ENCODE measurements at regions not wholly inside any gene's neighbourhood (a gene's known extent, or its start where the extent isn't known, plus 50 kb on each side); places are given as distances from the start of the nearest gene placed in this dataset.

GRCh38 chr18:40016405-40016804 is 1938.6 kb upstream of the PIK3C3 start:
- H3K9me3 Mint-ChIP-seq, result peaks cover 19% of the 10 kb centered on the region
- no peaks in the 10 kb centered on the region for H3K27me3 Mint-ChIP-seq
- ATAC-seq (replicated peaks; ENCODE audit: extremely low read depth, poor library complexity, severe bottlenecking) (no peak), DNase-seq (ENCODE audit: low spot score in 2 of 2) (no peak)
- H3K4me1 Mint-ChIP-seq, result no peaks in the 10 kb centered on the region
- H3K36me3 Mint-ChIP-seq (ENCODE audit: insufficient read depth), result no peaks in the 10 kb centered on the region
- H3K4me3 Mint-ChIP-seq, result no peak overlapping the region
- no peak overlapping the region for H3K27ac Mint-ChIP-seq (ENCODE audit: low read depth)

GRCh38 chr18:40013001-40013609 is 1941.9 kb upstream of the PIK3C3 start:
- ATAC-seq (replicated peaks; ENCODE audit: extremely low read depth, poor library complexity, severe bottlenecking) (no peak), DNase-seq (ENCODE audit: low spot score in 2 of 2) (no peak)
- no peak overlapping the region for H3K27ac Mint-ChIP-seq (ENCODE audit: low read depth)
- H3K4me3 Mint-ChIP-seq, result no peak overlapping the region
- no peaks in the 10 kb centered on the region for H3K36me3 Mint-ChIP-seq (ENCODE audit: insufficient read depth)
- H3K9me3 Mint-ChIP-seq, result peaks cover 9% of the 10 kb centered on the region
- no peaks in the 10 kb centered on the region for H3K27me3 Mint-ChIP-seq
- H3K4me1 Mint-ChIP-seq, result no peaks in the 10 kb centered on the region

GRCh38 chr18:40011201-40011600 is 1943.8 kb upstream of the PIK3C3 start:
- Mint-ChIP-seq H3K27me3 (no peaks in the 10 kb centered on the region), H3K4me1 (no peaks in the 10 kb centered on the region), H3K4me3 (no peak overlapping the region), H3K27ac (ENCODE audit: low read depth) (no peak overlapping the region), H3K36me3 (ENCODE audit: insufficient read depth) (no peaks in the 10 kb centered on the region), H3K9me3 (no peaks in the 10 kb centered on the region)
- DNase-seq (ENCODE audit: low spot score in 2 of 2) (no peak), ATAC-seq (replicated peaks; ENCODE audit: extremely low read depth, poor library complexity, severe bottlenecking) (no peak)

- no peak overlapping the region for H3K27ac Mint-ChIP-seq (ENCODE audit: low read depth)
- ATAC-seq (replicated peaks; ENCODE audit: extremely low read depth, poor library complexity, severe bottlenecking), result no peak
- no peaks in the 10 kb centered on the region for H3K36me3 Mint-ChIP-seq (ENCODE audit: insufficient read depth)
- no peak for DNase-seq (ENCODE audit: low spot score in 2 of 2)
- peaks cover 14% of the 10 kb centered on the region for H3K9me3 Mint-ChIP-seq
- H3K4me3 Mint-ChIP-seq, result no peak overlapping the region
- no peaks in the 10 kb centered on the region for H3K4me1 Mint-ChIP-seq
- no peaks in the 10 kb centered on the region for H3K27me3 Mint-ChIP-seq
Measured at GRCh38 chr18:40006634-40007033, 1948.4 kb upstream of the PIK3C3 start.

- ATAC-seq (replicated peaks; ENCODE audit: extremely low read depth, poor library complexity, severe bottlenecking) (no peak), DNase-seq (ENCODE audit: low spot score in 2 of 2) (no peak)
- Mint-ChIP-seq H3K36me3 (ENCODE audit: insufficient read depth) (no peaks in the 10 kb centered on the region), H3K27ac (ENCODE audit: low read depth) (no peak overlapping the region), H3K4me1 (no peaks in the 10 kb centered on the region), H3K9me3 (peaks cover 20% of the 10 kb centered on the region), H3K4me3 (no peak overlapping the region), H3K27me3 (no peaks in the 10 kb centered on the region)
Measured at GRCh38 chr18:40004246-40004645, 1950.8 kb upstream of the PIK3C3 start.

GRCh38 chr18:39998317-39998716 is 1956.7 kb upstream of the PIK3C3 start:
- no peaks in the 10 kb centered on the region for H3K27me3 Mint-ChIP-seq
- H3K36me3 Mint-ChIP-seq (ENCODE audit: insufficient read depth), result no peaks in the 10 kb centered on the region
- H3K27ac Mint-ChIP-seq (ENCODE audit: low read depth), result no peak overlapping the region
- no peaks in the 10 kb centered on the region for H3K4me1 Mint-ChIP-seq
- H3K4me3 Mint-ChIP-seq, result no peak overlapping the region
- peaks cover 27% of the 10 kb centered on the region for H3K9me3 Mint-ChIP-seq
- ATAC-seq (replicated peaks; ENCODE audit: extremely low read depth, poor library complexity, severe bottlenecking), result no peak
- no peak for DNase-seq (ENCODE audit: low spot score in 2 of 2)

GRCh38 chr18:39994498-39994897 is 1960.5 kb upstream of the PIK3C3 start:
- ATAC-seq (replicated peaks; ENCODE audit: extremely low read depth, poor library complexity, severe bottlenecking) (no peak), DNase-seq (ENCODE audit: low spot score in 2 of 2) (no peak)
- H3K36me3 Mint-ChIP-seq (ENCODE audit: insufficient read depth), result no peaks in the 10 kb centered on the region
- H3K4me3 Mint-ChIP-seq, result no peak overlapping the region
- H3K9me3 Mint-ChIP-seq, result peaks cover 29% of the 10 kb centered on the region
- no peak overlapping the region for H3K27ac Mint-ChIP-seq (ENCODE audit: low read depth)
- no peaks in the 10 kb centered on the region for H3K27me3 Mint-ChIP-seq
- no peaks in the 10 kb centered on the region for H3K4me1 Mint-ChIP-seq

- Mint-ChIP-seq H3K27me3 (no peaks in the 10 kb centered on the region), H3K4me1 (no peaks in the 10 kb centered on the region), H3K27ac (ENCODE audit: low read depth) (no peak overlapping the region), H3K36me3 (ENCODE audit: insufficient read depth) (no peaks in the 10 kb centered on the region), H3K9me3 (peaks cover 27% of the 10 kb centered on the region), H3K4me3 (no peak overlapping the region)
- no peak for ATAC-seq (replicated peaks; ENCODE audit: extremely low read depth, poor library complexity, severe bottlenecking)
- no peak for DNase-seq (ENCODE audit: low spot score in 2 of 2)
Measured at GRCh38 chr18:39991696-39992265, 1963.3 kb upstream of the PIK3C3 start.

GRCh38 chr18:39990540-39990939 is 1964.5 kb upstream of the PIK3C3 start:
- DNase-seq (ENCODE audit: low spot score in 2 of 2), result no peak
- no peak overlapping the region for H3K27ac Mint-ChIP-seq (ENCODE audit: low read depth)

GRCh38 chr18:39976771-39977170 is 1978.3 kb upstream of the PIK3C3 start:
- Mint-ChIP-seq H3K36me3 (ENCODE audit: insufficient read depth) (no peaks in the 10 kb centered on the region), H3K9me3 (peaks cover 5% of the 10 kb centered on the region), H3K4me1 (no peaks in the 10 kb centered on the region), H3K27me3 (no peaks in the 10 kb centered on the region), H3K27ac (ENCODE audit: low read depth) (no peak overlapping the region), H3K4me3 (no peak overlapping the region)
- ATAC-seq (replicated peaks; ENCODE audit: extremely low read depth, poor library complexity, severe bottlenecking), result no peak
- DNase-seq (ENCODE audit: low spot score in 2 of 2), result no peak

More at GRCh38 chr18:39990540-39990939, 1964.5 kb upstream of the PIK3C3 start:
- no peaks in the 10 kb centered on the region for H3K36me3 Mint-ChIP-seq (ENCODE audit: insufficient read depth)
- no peaks in the 10 kb centered on the region for H3K4me1 Mint-ChIP-seq
- H3K27me3 Mint-ChIP-seq, result no peaks in the 10 kb centered on the region
- peaks cover 19% of the 10 kb centered on the region for H3K9me3 Mint-ChIP-seq
- ATAC-seq (replicated peaks; ENCODE audit: extremely low read depth, poor library complexity, severe bottlenecking), result no peak
- H3K4me3 Mint-ChIP-seq, result no peak overlapping the region

GRCh38 chr18:39972521-39972920 is 1982.5 kb upstream of the PIK3C3 start:
- Mint-ChIP-seq H3K36me3 (ENCODE audit: insufficient read depth) (no peaks in the 10 kb centered on the region), H3K4me3 (no peak overlapping the region), H3K4me1 (no peaks in the 10 kb centered on the region), H3K9me3 (no peaks in the 10 kb centered on the region), H3K27me3 (no peaks in the 10 kb centered on the region), H3K27ac (ENCODE audit: low read depth) (no peak overlapping the region)
- ATAC-seq (replicated peaks; ENCODE audit: extremely low read depth, poor library complexity, severe bottlenecking), result no peak
- DNase-seq (ENCODE audit: low spot score in 2 of 2), result no peak

- DNase-seq (ENCODE audit: low spot score in 2 of 2) (no peak), ATAC-seq (replicated peaks; ENCODE audit: extremely low read depth, poor library complexity, severe bottlenecking) (no peak)
- H3K27ac Mint-ChIP-seq (ENCODE audit: low read depth), result no peak overlapping the region
- no peak overlapping the region for H3K4me3 Mint-ChIP-seq
- H3K36me3 Mint-ChIP-seq (ENCODE audit: insufficient read depth), result no peaks in the 10 kb centered on the region
- H3K4me1 Mint-ChIP-seq, result no peaks in the 10 kb centered on the region
- H3K9me3 Mint-ChIP-seq, result peaks cover 7% of the 10 kb centered on the region
- H3K27me3 Mint-ChIP-seq, result no peaks in the 10 kb centered on the region
Measured at GRCh38 chr18:39969803-39970494, 1985.1 kb upstream of the PIK3C3 start.

GRCh38 chr18:39966275-39966674 is 1988.8 kb upstream of the PIK3C3 start:
- no peak overlapping the region for H3K4me3 Mint-ChIP-seq
- no peaks in the 10 kb centered on the region for H3K36me3 Mint-ChIP-seq (ENCODE audit: insufficient read depth)
- H3K4me1 Mint-ChIP-seq, result no peaks in the 10 kb centered on the region
- DNase-seq (ENCODE audit: low spot score in 2 of 2) (no peak), ATAC-seq (replicated peaks; ENCODE audit: extremely low read depth, poor library complexity, severe bottlenecking) (no peak)
- H3K9me3 Mint-ChIP-seq, result peaks cover 11% of the 10 kb centered on the region
- no peaks in the 10 kb centered on the region for H3K27me3 Mint-ChIP-seq
- no peak overlapping the region for H3K27ac Mint-ChIP-seq (ENCODE audit: low read depth)

All from central memory CD8-positive, alpha-beta T cell (primary cell).